HepG2 (cell line): ENCODE measurements at regions not wholly inside any gene's neighbourhood (a gene's known extent, or its start where the extent isn't known, plus 50 kb on each side); places are given as distances from the start of the nearest gene placed in this dataset.

Experiments used
- ATAC-seq: fragments of 200-7000 bp; cut with Tn5 transposase; 3 replicates; pipeline ENCODE4 v1.9.1; 2020; ENCODE audit warnings: mild to moderate bottlenecking, moderate library complexity
- BruUV-seq: library from RNA; stranded (reverse); fragments of 400-500 nt; replicated peaks from 2 replicates; lab custom pipeline; 2021; lab: Mats Ljungman, UMichigan
- CTCF ChIA-PET: fragments of 300-600 bp; formaldehyde crosslinking; extraction: SDS; loops from one replicate; lab custom pipeline; 2021; ENCODE audit warnings: low total read pairs, inconsistent platforms, low intra/inter-chr PET ratio; lab: Yijun Ruan, JAX
- POLR2A ChIA-PET: fragments of 350-600 bp; sonication (Branson Sonifier 250); formaldehyde crosslinking; loops from one replicate; lab custom pipeline; 2020; ENCODE audit warnings: antibody characterized with exemption, inconsistent platforms; lab: Yijun Ruan, JAX
- DNase-seq: peaks from one replicate; pipeline ENCODE4 v3.0.0-alpha.2; 2015; ENCODE audit warnings: low spot score
- FAIRE-seq: peaks from 3 replicates; lab custom pipeline; 2011; peaks lifted over from hg19 to GRCh38; lab: Jason Lieb, UNC
- H2AFZ ChIP-seq: one replicate; pipeline ENCODE4 v1.6.1; 2011; ENCODE audit warnings: low read length, inconsistent platforms
- H3K27ac ChIP-seq: fragments of 300-600 bp; 3 replicates; pipeline ENCODE4 v1.8.0; 2011; ENCODE audit warnings: mixed run types, mild to moderate bottlenecking, mixed read lengths, low read length, inconsistent platforms; ENCODE audit not compliant: insufficient read depth; ENCODE audit errors: extremely low read length
- H3K27me3 ChIP-seq, 2 experiments: fragments of 200-600 bp in 1 of 2; 2 replicates in 1 of 2; 3 replicates in 1 of 2; pipeline versions ENCODE4 v1.6.0 to v1.8.0; 2011; ENCODE audit warnings: low read length in 2 of 2, mild to moderate bottlenecking in 2 of 2, moderate library complexity in 2 of 2, inconsistent platforms in 1 of 2; ENCODE audit not compliant: insufficient read depth in 2 of 2, control insufficient read depth in 1 of 2
- H3K36me3 ChIP-seq, 2 experiments: fragments of 200-600 bp in 1 of 2; replicated peaks in 1 of 2; 2 replicates in 1 of 2; 3 replicates in 1 of 2; pipeline versions ENCODE4 v1.5.1 to v1.8.0; 2011; ENCODE audit warnings: low read length in 2 of 2, inconsistent platforms in 1 of 2; ENCODE audit not compliant: insufficient read depth in 2 of 2, control insufficient read depth in 1 of 2
- H3K4me1 ChIP-seq: 2 replicates; pipeline ENCODE4 v1.5.1; 2012; ENCODE audit warnings: low read length, inconsistent platforms; ENCODE audit not compliant: insufficient read depth
- H3K4me2 ChIP-seq: 2 replicates; pipeline ENCODE4 v1.6.0; 2011; ENCODE audit warnings: low read depth, low read length, inconsistent platforms
- H3K4me3 ChIP-seq, 3 experiments: fragments of 200-600 bp in 1 of 3; sonication (generic), shearing (Covaris generic) in 1 of 3; replicated peaks in 1 of 3; 2 replicates each; pipeline ENCODE4 v1.5.1; 2011 to 2016; ENCODE audit warnings: low read length in 3 of 3, inconsistent platforms in 2 of 3, low read depth in 2 of 3, mild to moderate bottlenecking in 2 of 3, control low read depth in 1 of 3, mixed read lengths in 1 of 3; ENCODE audit not compliant: insufficient read depth in 1 of 3
- H3K79me2 ChIP-seq: one replicate; pipeline ENCODE4 v1.6.1; 2011; ENCODE audit warnings: low read length, inconsistent platforms; ENCODE audit not compliant: insufficient read depth
- H3K9ac ChIP-seq: 2 replicates; pipeline ENCODE4 v1.6.0; 2011; ENCODE audit warnings: mild to moderate bottlenecking, low read depth, low read length, inconsistent platforms; ENCODE audit not compliant: insufficient read depth
- H3K9me3 ChIP-seq: 2 replicates; pipeline ENCODE4 v1.5.1; 2012; ENCODE audit warnings: mild to moderate bottlenecking, low read length
- H4K20me1 ChIP-seq: 2 replicates; pipeline ENCODE4 v1.6.0; 2011; ENCODE audit warnings: inconsistent platforms, mild to moderate bottlenecking, low read length, moderate library complexity; ENCODE audit not compliant: insufficient read depth
- ATAD3A ChIP-seq: sonication (generic); formaldehyde crosslinking; IDR thresholded peaks from 2 replicates; pipeline ENCODE4 v1.4.0; 2020; ENCODE audit warnings: missing genetic modification reagents
- EZH2 ChIP-seq: conservative IDR thresholded peaks from 2 replicates; pipeline ENCODE4 v1.6.1; 2012; ENCODE audit warnings: mild to moderate bottlenecking, low read depth, low read length, moderate library complexity
- JUN ChIP-seq: sonication (generic); formaldehyde crosslinking; IDR thresholded peaks from 2 replicates; pipeline ENCODE4 v1.4.0; 2020; ENCODE audit warnings: mild to moderate bottlenecking, missing genetic modification reagents
- KLF11 ChIP-seq: IDR thresholded peaks from 2 replicates; pipeline ENCODE4 v1.6.1; 2016; ENCODE audit warnings: missing compliant biosample characterization
- MTF2 ChIP-seq: sonication (generic); formaldehyde crosslinking; IDR thresholded peaks from 2 replicates; pipeline ENCODE4 v1.5.0; 2020; ENCODE audit warnings: missing genetic modification reagents, borderline replicate concordance
- NR1H2 ChIP-seq: sonication (generic); formaldehyde crosslinking; IDR thresholded peaks from 2 replicates; pipeline ENCODE4 v1.8.1; 2022; ENCODE audit warnings: low read depth, missing genetic modification reagents, borderline replicate concordance
- PCBP2 ChIP-seq: fragments of 200-400 bp; formaldehyde crosslinking; optimal IDR thresholded peaks from 2 replicates; pipeline ENCODE3; 2018; ENCODE audit warnings: low read length, low read depth; ENCODE audit not compliant: poor library complexity, severe bottlenecking
- PPARG ChIP-seq: conservative IDR thresholded peaks from 2 replicates; pipeline ENCODE4 v1.6.1; 2016; ENCODE audit warnings: missing biosample characterization, missing genetic modification reagents
- TOE1 ChIP-seq: sonication (generic); formaldehyde crosslinking; IDR thresholded peaks from 2 replicates; pipeline ENCODE4 v1.4.0; 2020; ENCODE audit warnings: mild to moderate bottlenecking, missing genetic modification reagents
- ZNF547 ChIP-seq: sonication (generic); formaldehyde crosslinking; IDR thresholded peaks from 2 replicates; pipeline ENCODE4 v1.5.1; 2020; ENCODE audit warnings: mild to moderate bottlenecking, missing genetic modification reagents
- ZNF558 ChIP-seq: sonication (generic); formaldehyde crosslinking; IDR thresholded peaks from 2 replicates; pipeline ENCODE4 v1.9.0; 2022; ENCODE audit warnings: mild to moderate bottlenecking, missing genetic modification reagents, borderline replicate concordance
- ZNF792 ChIP-seq: IDR thresholded peaks from 2 replicates; pipeline ENCODE4 v1.6.1; 2016
- ZSCAN31 ChIP-seq: sonication (generic); formaldehyde crosslinking; IDR thresholded peaks from 2 replicates; pipeline ENCODE4 v1.5.0; 2020; ENCODE audit warnings: low read depth, mild to moderate bottlenecking, missing genetic modification reagents
- WGBS: methylation state at CpG from one replicate; pipeline ENCODE4 v1.1.6; 2017; ENCODE audit warnings: low lambda C conversion rate; 5-methylcytosine and 5-hydroxymethylcytosine counted together
- in situ Hi-C: cut with HindIII; loops from 2 replicates; pipeline ENCODE4 v1.10.0; 2017; ENCODE audit warnings: low pct_unique_long_range_greater_than_20kb; ENCODE audit not compliant: extremely low pct_ligation_motif_present
- intact Hi-C: fragments of 100-400 bp; cut with micrococcal nuclease; formaldehyde crosslinking; loops from one replicate; pipeline ENCODE4 v1.10.0; 2022; ENCODE audit not compliant: unreplicated experiment
- TF ChIP-seq, protein P1 (sequence below): sonication (generic); formaldehyde crosslinking; IDR thresholded peaks from 2 replicates; pipeline ENCODE4 v1.4.0; 2020; ENCODE audit warnings: missing genetic modification reagents, mild to moderate bottlenecking, borderline replicate concordance

DNA sequence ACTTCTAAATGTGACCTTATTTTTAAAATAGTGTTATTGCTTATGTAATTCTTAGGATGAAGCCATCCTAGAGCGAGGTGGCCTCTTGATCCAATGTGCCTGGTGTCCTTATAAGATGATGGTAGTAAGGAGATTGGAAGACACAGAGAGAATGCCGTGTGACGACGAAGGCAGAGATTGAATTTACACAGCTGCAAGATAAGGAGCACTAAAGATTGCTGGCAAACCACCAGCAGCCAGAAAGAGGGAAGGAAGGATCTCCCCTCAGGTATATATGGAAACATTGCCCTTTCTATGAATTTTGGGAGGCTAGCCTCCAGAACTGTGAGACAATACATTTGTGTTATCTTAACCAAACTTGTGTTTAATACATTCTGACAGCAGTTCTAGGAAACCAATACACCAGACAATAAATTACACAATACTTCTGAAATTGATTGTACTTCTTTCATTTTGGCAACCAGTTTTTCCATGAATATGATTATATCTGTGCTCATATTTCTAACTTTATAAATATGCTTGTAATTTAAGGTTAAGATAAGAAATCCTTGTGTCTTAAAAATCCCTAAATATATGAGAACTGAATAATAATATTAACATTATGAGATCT lies 86.3 kb upstream of the VPREB1 start:
- ChIA-PET CTCF (no interaction called here), POLR2A (no interaction called here)

More for the DNA sequence above, 86.3 kb upstream of the VPREB1 start:
- no peak overlapping the region for H3K9ac ChIP-seq
- H3K27me3 ChIP-seq: peaks cover 0 to 8% of the 10 kb centered on the region in 2 experiments; a peak in 1 of 5 replicates
- WGBS: 51% methylated on average over 4 of the region's 4 CpGs
- ATAC-seq (no peak), DNase-seq (no peak), FAIRE-seq (no peak)
- H3K4me1 ChIP-seq: peaks cover 8% of the 10 kb centered on the region
- BruUV-seq: no TSS peak
- H3K4me2 ChIP-seq: no peak overlapping the region
- no peak overlapping the region for H3K27ac ChIP-seq
- no peaks in the 10 kb centered on the region for H3K9me3 ChIP-seq
- in situ Hi-C loops: no loop called here
- no peaks in the 10 kb centered on the region for H3K79me2 ChIP-seq
- intact Hi-C loops: no loop called here
- H2AFZ ChIP-seq: no peak overlapping the region
- no peak overlapping the region for H3K4me3 ChIP-seq
- H4K20me1 ChIP-seq: no peaks in the 10 kb centered on the region
- no peak for TF ChIP-seq NR1H2 (CRISPR knock-in tag)
- no peak for TF ChIP-seq ZNF558 (CRISPR knock-in tag)
- TF ChIP-seq TOE1 (CRISPR knock-in tag): no peak
- no peak for TF ChIP-seq ZNF792 (CRISPR knock-in tag)
- TF ChIP-seq MTF2 (CRISPR knock-in tag): no peak
- TF ChIP-seq PCBP2: no peak
- TF ChIP-seq, protein P1, sequence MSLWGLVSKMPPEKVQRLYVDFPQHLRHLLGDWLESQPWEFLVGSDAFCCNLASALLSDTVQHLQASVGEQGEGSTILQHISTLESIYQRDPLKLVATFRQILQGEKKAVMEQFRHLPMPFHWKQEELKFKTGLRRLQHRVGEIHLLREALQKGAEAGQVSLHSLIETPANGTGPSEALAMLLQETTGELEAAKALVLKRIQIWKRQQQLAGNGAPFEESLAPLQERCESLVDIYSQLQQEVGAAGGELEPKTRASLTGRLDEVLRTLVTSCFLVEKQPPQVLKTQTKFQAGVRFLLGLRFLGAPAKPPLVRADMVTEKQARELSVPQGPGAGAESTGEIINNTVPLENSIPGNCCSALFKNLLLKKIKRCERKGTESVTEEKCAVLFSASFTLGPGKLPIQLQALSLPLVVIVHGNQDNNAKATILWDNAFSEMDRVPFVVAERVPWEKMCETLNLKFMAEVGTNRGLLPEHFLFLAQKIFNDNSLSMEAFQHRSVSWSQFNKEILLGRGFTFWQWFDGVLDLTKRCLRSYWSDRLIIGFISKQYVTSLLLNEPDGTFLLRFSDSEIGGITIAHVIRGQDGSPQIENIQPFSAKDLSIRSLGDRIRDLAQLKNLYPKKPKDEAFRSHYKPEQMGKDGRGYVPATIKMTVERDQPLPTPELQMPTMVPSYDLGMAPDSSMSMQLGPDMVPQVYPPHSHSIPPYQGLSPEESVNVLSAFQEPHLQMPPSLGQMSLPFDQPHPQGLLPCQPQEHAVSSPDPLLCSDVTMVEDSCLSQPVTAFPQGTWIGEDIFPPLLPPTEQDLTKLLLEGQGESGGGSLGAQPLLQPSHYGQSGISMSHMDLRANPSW (CRISPR knock-in tag): no peak
- TF ChIP-seq PPARG: no peak
- no peak for TF ChIP-seq ZSCAN31 (CRISPR knock-in tag)
- TF ChIP-seq ATAD3A (CRISPR knock-in tag): no peak
- no peak for TF ChIP-seq JUN (CRISPR knock-in tag)
- no peak for TF ChIP-seq ZNF547
- TF ChIP-seq KLF11 (CRISPR knock-in tag): no peak
- TF ChIP-seq EZH2: no peak
- no peaks in the 10 kb centered on the region for H3K36me3 ChIP-seq
